Uterus (tissue), 3 donors: ENCODE measurements at regions not wholly inside any gene's neighbourhood (a gene's known extent, or its start where the extent isn't known, plus 50 kb on each side); places are given as distances from the start of the nearest gene placed in this dataset.

Source experiments
- DNase-seq, 2 donors: peaks; one replicate each; pipeline ENCODE4 v3.0.0-alpha.2; 2019 to 2020
- H3K27ac ChIP-seq, 2 donors: fragments of 200-600 bp; sonication (generic); 1 replicate in 1 of 2; 2 replicates in 1 of 2; pipeline ENCODE4 v1.5.1; 2016 to 2018
- H3K27me3 ChIP-seq, 2 donors: fragments of 200-600 bp; sonication (generic); one replicate each; pipeline ENCODE4 v1.5.1; 2018 to 2019; ENCODE audit warnings: control low read depth in 1 of 2
- H3K36me3 ChIP-seq, 2 donors: fragments of 200-600 bp; sonication (generic); one replicate each; pipeline ENCODE4 v1.5.1; 2019; ENCODE audit warnings: control low read depth in 1 of 2
- H3K4me1 ChIP-seq, 2 donors: fragments of 200-600 bp; sonication (generic); one replicate each; pipeline ENCODE4 v1.5.1; 2018 to 2019; ENCODE audit warnings: control low read depth in 1 of 2
- H3K4me3 ChIP-seq, 2 donors: fragments of 200-600 bp; sonication (generic); 1 replicate in 1 of 2; 2 replicates in 1 of 2; pipeline ENCODE4 v1.5.1; 2018 to 2019; ENCODE audit warnings: mild to moderate bottlenecking in 1 of 2
- H3K9me3 ChIP-seq, 2 donors: fragments of 200-600 bp; sonication (generic); one replicate each; pipeline ENCODE4 v1.5.1; 2019; ENCODE audit warnings: control low read depth in 1 of 2
- CTCF ChIP-seq, 4 experiments: fragments of 200-600 bp in 2 of 4; fragments of 450-650 bp in 2 of 4; sonication (generic) in 2 of 4; IDR thresholded peaks; one replicate each; pipeline ENCODE4 v1.5.1; 2016 to 2019; ENCODE audit warnings: antibody characterized with exemption in 4 of 4, mild to moderate bottlenecking in 2 of 4, moderate library complexity in 1 of 4
- POLR2A ChIP-seq, 2 donors: fragments of 450-650 bp; IDR thresholded peaks; one replicate each; pipeline ENCODE4 v1.6.1; 2016; ENCODE audit warnings: antibody characterized with exemption in 2 of 2, mild to moderate bottlenecking in 1 of 2, moderate library complexity in 1 of 2
- intact Hi-C: fragments of 100-400 bp; cut with DNase I; formaldehyde crosslinking; loops from one replicate; pipeline ENCODE4 v1.15.1; 2023; ENCODE audit warnings: low total_unique reads
- donor health status: DM: yes; HTN: yes; CAD: no.

DNA sequence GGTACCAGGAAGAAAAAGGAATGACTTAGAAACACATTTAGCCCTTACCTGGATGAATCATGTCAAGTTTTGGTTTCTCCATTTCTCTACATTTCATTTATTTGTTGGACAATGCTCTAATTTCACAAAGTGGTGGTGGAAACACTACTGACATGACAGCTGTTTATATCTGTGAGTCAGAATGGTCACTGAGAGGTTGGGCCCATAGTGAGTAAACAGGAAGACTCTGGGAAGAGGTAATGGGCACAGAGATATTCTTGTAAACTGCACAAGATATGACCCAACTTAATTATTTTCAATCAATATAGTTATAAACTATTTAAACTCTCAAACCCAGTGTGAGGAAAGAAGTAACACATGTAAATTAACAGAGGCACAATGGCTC is 176.3 kb upstream of the MEOX2 start:
- no peak for TF ChIP-seq CTCF (IDR thresholded peaks at IDR 0.05)
- no peak for DNase-seq
- no peaks in the 10 kb centered on the region for H3K36me3 ChIP-seq
- intact Hi-C loops, result no loop called here
- no peaks in the 10 kb centered on the region for H3K27me3 ChIP-seq
- H3K4me1 ChIP-seq, result no peaks in the 10 kb centered on the region
- H3K27ac ChIP-seq, result no peak overlapping the region
- no peak overlapping the region for H3K4me3 ChIP-seq
- no peaks in the 10 kb centered on the region for H3K9me3 ChIP-seq

DNA sequence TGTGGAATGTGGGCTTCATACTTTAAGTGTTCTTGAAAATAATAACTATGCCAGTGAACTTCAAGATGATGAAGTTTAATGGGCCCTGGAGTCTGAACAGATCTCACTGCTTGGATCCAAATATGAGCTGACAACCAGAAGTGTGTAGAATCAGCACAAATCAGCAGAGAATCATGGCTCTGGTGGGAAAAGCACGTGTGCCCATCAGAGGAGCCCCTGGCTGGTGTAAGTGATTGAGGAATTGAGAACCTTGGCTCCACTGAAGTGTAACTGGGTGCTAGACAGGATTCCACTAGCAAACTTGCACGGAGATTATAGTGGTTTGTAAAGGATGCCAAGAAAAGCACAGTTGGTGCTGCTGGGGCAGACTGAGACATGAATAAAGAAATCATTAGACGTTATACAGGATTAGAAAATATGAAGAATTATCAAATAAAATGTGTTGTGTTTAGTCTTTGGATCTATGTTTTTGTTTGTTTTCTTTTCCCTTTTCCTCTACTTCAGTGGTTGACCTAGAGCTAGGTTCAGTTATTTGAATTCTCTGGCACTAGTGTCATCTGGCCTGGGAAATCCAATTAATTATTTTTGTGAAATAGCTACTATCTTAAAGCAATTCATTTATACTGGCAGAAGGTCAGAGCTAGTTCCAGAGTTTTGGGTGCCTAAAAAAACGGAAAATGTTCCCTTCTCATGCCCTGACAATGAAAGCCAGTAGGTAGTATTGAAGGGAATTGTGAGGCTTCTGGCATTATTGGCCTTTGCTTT is 175.7 kb upstream of the MEOX2 start:
- Histone ChIP-seq H3K4me1 (no peaks in the 10 kb centered on the region), H3K27me3 (no peaks in the 10 kb centered on the region), H3K27ac (no peak overlapping the region), H3K4me3 (no peak overlapping the region), H3K9me3 (no peaks in the 10 kb centered on the region), H3K36me3 (no peaks in the 10 kb centered on the region)
- TF ChIP-seq CTCF (IDR thresholded peaks at IDR 0.05) (no peak), POLR2A (IDR thresholded peaks at IDR 0.05) (no peak)
- intact Hi-C loops, result no loop called here
- DNase-seq, result no peak

GRCh38 chr7:15860264-15860949 is 173.9 kb upstream of the MEOX2 start:
- Histone ChIP-seq H3K4me1 (no peaks in the 10 kb centered on the region), H3K36me3 (no peaks in the 10 kb centered on the region), H3K9me3 (no peaks in the 10 kb centered on the region), H3K4me3 (no peak overlapping the region), H3K27ac (no peak overlapping the region), H3K27me3 (no peaks in the 10 kb centered on the region)
- DNase-seq, result no peak
- TF ChIP-seq POLR2A (IDR thresholded peaks at IDR 0.05) (no peak), CTCF (IDR thresholded peaks at IDR 0.05) (no peak)
- intact Hi-C loops, result no loop called here

DNA sequence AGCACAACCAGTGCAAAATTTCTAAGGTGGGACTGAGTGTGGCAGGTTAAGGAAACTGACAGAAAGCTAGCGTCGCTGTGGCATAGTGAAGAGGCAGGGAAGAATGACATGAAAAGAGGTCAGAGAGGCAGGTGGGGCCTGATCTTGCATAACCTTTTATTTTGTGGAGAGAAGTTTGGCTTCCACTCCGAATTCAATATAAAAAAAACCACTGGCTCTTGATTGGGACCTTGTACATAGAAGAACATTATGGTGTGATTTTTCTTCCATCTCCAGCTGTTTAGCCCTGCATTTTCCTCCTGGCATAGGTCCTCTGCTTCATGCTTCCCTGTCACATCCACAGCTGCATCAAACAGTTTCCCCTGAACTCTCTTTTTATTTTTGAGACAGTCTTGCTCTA is 170.5 kb upstream of the MEOX2 start:
- Histone ChIP-seq H3K9me3 (no peaks in the 10 kb centered on the region), H3K27me3 (no peaks in the 10 kb centered on the region), H3K4me3 (no peak overlapping the region), H3K27ac (no peak overlapping the region), H3K36me3 (no peaks in the 10 kb centered on the region), H3K4me1 (no peaks in the 10 kb centered on the region)
- intact Hi-C loops, result no loop called here
- TF ChIP-seq CTCF (IDR thresholded peaks at IDR 0.05) (no peak), POLR2A (IDR thresholded peaks at IDR 0.05) (no peak)
- DNase-seq, result no peak

DNA sequence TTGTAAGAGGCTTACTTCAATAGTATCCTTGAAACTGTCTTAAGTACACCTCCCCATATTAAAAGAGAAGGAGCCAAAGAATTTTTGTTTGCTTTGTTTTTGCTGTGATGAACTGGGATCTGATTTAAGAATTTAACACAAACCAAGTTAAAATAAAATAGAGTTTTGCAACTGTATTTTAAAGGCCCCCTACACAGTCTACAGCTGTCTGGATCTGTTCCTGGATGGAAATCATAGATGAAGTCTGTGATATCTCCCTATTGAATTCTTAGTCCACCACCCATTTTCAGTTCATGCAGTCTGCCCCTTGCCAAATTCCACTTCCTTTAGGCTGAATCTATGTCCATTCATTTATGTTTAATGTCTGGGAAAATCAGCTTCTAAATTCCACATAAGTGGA is 169.8 kb upstream of the MEOX2 start:
- Histone ChIP-seq H3K36me3 (no peaks in the 10 kb centered on the region), H3K9me3 (no peaks in the 10 kb centered on the region), H3K4me3 (no peak overlapping the region), H3K4me1 (no peaks in the 10 kb centered on the region), H3K27me3 (no peaks in the 10 kb centered on the region), H3K27ac (no peak overlapping the region)
- TF ChIP-seq CTCF (IDR thresholded peaks at IDR 0.05) (no peak), POLR2A (IDR thresholded peaks at IDR 0.05) (no peak)
- no peak for DNase-seq
- intact Hi-C loops, result no loop called here
